WTC11 (cell line): ENCODE measurements at regions not wholly inside any gene's neighbourhood (a gene's known extent, or its start where the extent isn't known, plus 50 kb on each side); places are given as distances from the start of the nearest gene placed in this dataset.

Experiments used
- AFF4 ChIP-seq: sonication (generic); formaldehyde crosslinking; IDR thresholded peaks from 2 replicates; pipeline ENCODE4 v1.8.1; 2023; ENCODE audit warnings: mild to moderate bottlenecking, missing genetic modification reagents, borderline replicate concordance
- ATF2 ChIP-seq: sonication (generic); formaldehyde crosslinking; IDR thresholded peaks from 2 replicates; pipeline ENCODE4 v1.8.1; 2022; ENCODE audit warnings: low read depth, missing genetic modification reagents, borderline replicate concordance
- CTCF ChIP-seq: fragments of 200-600 bp; IDR thresholded peaks from 2 replicates; pipeline ENCODE4 v1.8.0; 2022; ENCODE audit warnings: antibody characterized with exemption
- ESRRA ChIP-seq: sonication (generic); formaldehyde crosslinking; IDR thresholded peaks from 2 replicates; pipeline ENCODE4 v1.8.1; 2022; ENCODE audit warnings: mild to moderate bottlenecking, missing genetic modification reagents, borderline replicate concordance
- GABPB1 ChIP-seq: sonication (generic); formaldehyde crosslinking; IDR thresholded peaks from 2 replicates; pipeline ENCODE4 v1.8.1; 2023; ENCODE audit warnings: mild to moderate bottlenecking, missing genetic modification reagents
- KAT7 ChIP-seq: sonication (generic); formaldehyde crosslinking; IDR thresholded peaks from 2 replicates; pipeline ENCODE4 v1.8.1; 2023; ENCODE audit warnings: missing genetic modification reagents, mild to moderate bottlenecking, borderline replicate concordance
- PREB ChIP-seq: sonication (generic); formaldehyde crosslinking; IDR thresholded peaks from 2 replicates; pipeline ENCODE4 v1.8.1; 2022; ENCODE audit warnings: mild to moderate bottlenecking, missing genetic modification reagents, moderate library complexity, borderline replicate concordance
- TEAD4 ChIP-seq: sonication (generic); formaldehyde crosslinking; IDR thresholded peaks from 2 replicates; pipeline ENCODE4 v1.8.0; 2022; ENCODE audit warnings: mild to moderate bottlenecking, missing genetic modification reagents
- USF1 ChIP-seq: sonication (generic); formaldehyde crosslinking; IDR thresholded peaks from 2 replicates; pipeline ENCODE4 v1.8.0; 2022; ENCODE audit warnings: mild to moderate bottlenecking, missing genetic modification reagents
- USF2 ChIP-seq: sonication (generic); formaldehyde crosslinking; IDR thresholded peaks from 2 replicates; pipeline ENCODE4 v1.8.1; 2023; ENCODE audit warnings: mild to moderate bottlenecking, missing genetic modification reagents, moderate library complexity

GRCh38 chr7:135822376-135822775, 73.8 kb upstream of the FAM180A start:
- TF ChIP-seq ATF2 (no peak), USF2 (CRISPR knock-in tag) (no peak), GABPB1 (CRISPR knock-in tag) (no peak), TEAD4 (no peak), AFF4 (no peak), CTCF (no peak), KAT7 (CRISPR knock-in tag) (no peak), PREB (CRISPR knock-in tag) (no peak), USF1 (no peak), ESRRA (CRISPR knock-in tag) (no peak)
